Lower leg skin (tissue), 3 donors: ENCODE measurements at regions not wholly inside any gene's neighbourhood (a gene's known extent, or its start where the extent isn't known, plus 50 kb on each side); places are given as distances from the start of the nearest gene placed in this dataset.

Experiments used
- CTCF ChIP-seq, 3 donors: fragments of 450-650 bp; IDR thresholded peaks; one replicate each; pipeline ENCODE4 v1.5.1; 2016; ENCODE audit warnings: antibody characterized with exemption in 3 of 3, mild to moderate bottlenecking in 3 of 3, moderate library complexity in 2 of 3
- POLR2A ChIP-seq, 2 donors: fragments of 450-650 bp; IDR thresholded peaks; one replicate each; pipeline ENCODE4 v1.6.1; 2016 to 2017; ENCODE audit warnings: antibody characterized with exemption in 2 of 2, mild to moderate bottlenecking in 1 of 2, moderate library complexity in 1 of 2

- TF ChIP-seq CTCF (IDR thresholded peaks at IDR 0.05) (no peak), POLR2A (IDR thresholded peaks at IDR 0.05) (no peak)
Observed at GRCh38 chr5:93349613-93350012, 231.4 kb downstream of the NR2F1-AS1 start.
